Progenitor cell of endocrine pancreas (in vitro differentiated cells): ENCODE measurements at regions not wholly inside any gene's neighbourhood (a gene's known extent, or its start where the extent isn't known, plus 50 kb on each side); places are given as distances from the start of the nearest gene placed in this dataset.

Experiments used
- DNase-seq: peaks from one replicate; pipeline ENCODE4 v3.0.0; 2021; ENCODE audit warnings: low spot score; ENCODE audit not compliant: unreplicated experiment
- H3K27ac Mint-ChIP-seq: 2 replicates; pipeline ENCODE4 v1.8.0; 2021; ENCODE audit warnings: mild to moderate bottlenecking, moderate library complexity, mixed read lengths
- H3K27me3 Mint-ChIP-seq: 2 replicates; pipeline ENCODE4 v1.8.0; 2021; ENCODE audit warnings: mixed read lengths
- H3K36me3 Mint-ChIP-seq: 2 replicates; pipeline ENCODE4 v1.8.0; 2022; ENCODE audit warnings: mixed read lengths; ENCODE audit not compliant: insufficient read depth
- H3K4me1 Mint-ChIP-seq: 2 replicates; pipeline ENCODE4 v1.8.0; 2021; ENCODE audit warnings: low read depth, mixed read lengths
- H3K4me3 Mint-ChIP-seq: 2 replicates; pipeline ENCODE4 v1.8.0; 2021; ENCODE audit warnings: low read depth, mild to moderate bottlenecking, moderate library complexity, mixed read lengths
- H3K9me3 Mint-ChIP-seq: 2 replicates; pipeline ENCODE4 v1.8.0; 2021; ENCODE audit warnings: low read depth, mixed read lengths
- TF ChIP-seq, protein P1 (sequence below): fragments of 200-600 bp; sonication (generic); IDR thresholded peaks from one replicate; pipeline ENCODE4 v1.5.0; 2021; ENCODE audit warnings: antibody characterized with exemption, mild to moderate bottlenecking; ENCODE audit not compliant: unreplicated experiment

DNA sequence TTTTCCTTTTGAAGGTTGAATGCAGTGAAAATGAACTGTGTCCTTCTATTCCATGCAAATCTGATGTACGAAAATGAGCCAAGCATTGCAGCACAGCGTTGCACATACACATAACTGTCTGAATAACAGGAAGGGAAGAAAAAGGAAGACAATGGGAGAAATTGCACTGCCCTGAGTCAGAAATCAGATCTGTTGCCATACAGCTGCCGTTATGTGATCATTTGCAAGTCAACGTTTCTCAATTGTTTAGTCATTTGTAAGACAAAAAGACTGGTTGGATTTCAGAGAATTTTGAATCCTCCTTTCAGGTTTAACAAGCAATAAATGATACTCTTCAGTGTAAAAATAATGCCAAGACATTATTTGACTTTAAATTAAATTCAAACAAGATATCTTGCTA is 284.1 kb downstream of the DSEL start:
- no peak for DNase-seq
- Mint-ChIP-seq H3K4me3 (no peak overlapping the region), H3K27me3 (no peaks in the 10 kb centered on the region), H3K4me1 (no peaks in the 10 kb centered on the region), H3K36me3 (no peaks in the 10 kb centered on the region), H3K9me3 (peaks cover 3% of the 10 kb centered on the region), H3K27ac (no peak overlapping the region)
- TF ChIP-seq, protein P1, sequence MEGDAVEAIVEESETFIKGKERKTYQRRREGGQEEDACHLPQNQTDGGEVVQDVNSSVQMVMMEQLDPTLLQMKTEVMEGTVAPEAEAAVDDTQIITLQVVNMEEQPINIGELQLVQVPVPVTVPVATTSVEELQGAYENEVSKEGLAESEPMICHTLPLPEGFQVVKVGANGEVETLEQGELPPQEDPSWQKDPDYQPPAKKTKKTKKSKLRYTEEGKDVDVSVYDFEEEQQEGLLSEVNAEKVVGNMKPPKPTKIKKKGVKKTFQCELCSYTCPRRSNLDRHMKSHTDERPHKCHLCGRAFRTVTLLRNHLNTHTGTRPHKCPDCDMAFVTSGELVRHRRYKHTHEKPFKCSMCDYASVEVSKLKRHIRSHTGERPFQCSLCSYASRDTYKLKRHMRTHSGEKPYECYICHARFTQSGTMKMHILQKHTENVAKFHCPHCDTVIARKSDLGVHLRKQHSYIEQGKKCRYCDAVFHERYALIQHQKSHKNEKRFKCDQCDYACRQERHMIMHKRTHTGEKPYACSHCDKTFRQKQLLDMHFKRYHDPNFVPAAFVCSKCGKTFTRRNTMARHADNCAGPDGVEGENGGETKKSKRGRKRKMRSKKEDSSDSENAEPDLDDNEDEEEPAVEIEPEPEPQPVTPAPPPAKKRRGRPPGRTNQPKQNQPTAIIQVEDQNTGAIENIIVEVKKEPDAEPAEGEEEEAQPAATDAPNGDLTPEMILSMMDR = no peak

DNA sequence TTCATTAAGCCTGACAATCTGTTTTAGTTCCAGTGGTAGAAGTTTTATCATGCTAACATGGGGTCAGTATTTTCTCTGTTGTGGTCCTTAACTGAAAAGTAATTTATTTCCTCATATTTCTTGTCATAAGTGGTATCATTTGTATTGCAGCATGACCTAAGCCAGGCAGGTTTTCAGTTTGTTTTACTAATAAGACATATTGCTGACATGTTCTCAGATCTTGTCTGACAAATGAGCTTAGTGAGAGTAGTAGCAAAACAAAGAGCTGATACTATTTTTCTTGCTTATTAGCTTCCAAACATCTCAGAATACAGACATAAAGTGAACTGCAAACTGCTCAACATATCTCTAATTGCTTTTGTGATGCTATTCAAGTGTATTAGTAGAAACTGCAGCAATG is 293.6 kb downstream of the DSEL start:
- TF ChIP-seq, protein P1 = no peak
- no peak for DNase-seq
- no peaks in the 10 kb centered on the region for H3K36me3 Mint-ChIP-seq
- peak overlapping the region; percentile 5 for H3K27ac Mint-ChIP-seq
- peaks cover 3% of the 10 kb centered on the region for H3K4me1 Mint-ChIP-seq
- no peaks in the 10 kb centered on the region for H3K27me3 Mint-ChIP-seq
- H3K4me3 Mint-ChIP-seq = no peak overlapping the region
- H3K9me3 Mint-ChIP-seq = no peaks in the 10 kb centered on the region

DNA sequence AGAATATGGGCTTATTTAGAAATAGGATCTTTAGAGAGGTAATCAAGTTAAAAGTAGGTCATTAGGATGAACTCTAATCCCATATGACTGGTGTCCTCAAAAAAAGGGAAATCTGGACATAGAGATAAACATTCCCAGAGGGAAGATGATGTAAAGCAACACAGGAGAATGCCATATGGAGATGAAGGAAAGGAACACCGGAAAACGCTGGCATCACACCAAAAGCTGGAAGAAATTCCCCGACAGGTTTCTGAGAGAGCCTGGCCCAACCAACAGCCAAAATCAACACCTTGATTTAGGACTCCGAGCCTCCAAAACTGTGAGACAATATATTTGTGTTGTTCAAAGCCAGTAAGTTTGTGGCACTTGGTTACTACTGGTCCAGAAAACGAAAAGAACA is 296.7 kb downstream of the DSEL start:
- H3K9me3 Mint-ChIP-seq = no peaks in the 10 kb centered on the region
- TF ChIP-seq, protein P1 = no peak
- no peak overlapping the region for H3K4me3 Mint-ChIP-seq

DNA sequence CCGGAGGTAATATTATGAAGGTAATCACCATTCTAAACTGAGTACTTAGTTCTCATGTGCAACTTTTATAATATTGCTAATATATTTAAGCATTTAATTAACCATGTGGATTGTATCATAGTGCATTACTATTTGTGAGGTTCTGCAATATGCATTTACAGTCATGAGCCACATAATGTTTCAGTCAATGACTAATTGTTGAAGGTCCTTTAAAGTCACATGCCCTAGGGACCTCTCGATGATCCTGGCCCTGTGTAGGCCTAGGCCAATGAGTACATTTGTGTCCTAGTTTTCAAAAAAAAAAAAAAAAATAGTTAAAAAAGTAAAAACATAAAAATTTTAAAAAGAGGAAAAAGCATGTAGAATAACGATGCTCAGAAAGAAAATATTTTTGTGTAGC is 298.0 kb downstream of the DSEL start:
- Mint-ChIP-seq H3K4me1 (peaks cover 11% of the 10 kb centered on the region), H3K27me3 (no peaks in the 10 kb centered on the region), H3K27ac (no peak overlapping the region), H3K4me3 (no peak overlapping the region), H3K9me3 (no peaks in the 10 kb centered on the region), H3K36me3 (no peaks in the 10 kb centered on the region)
- DNase-seq = no peak
- TF ChIP-seq, protein P1 = no peak

More for the DNA sequence above, 296.7 kb downstream of the DSEL start:
- Mint-ChIP-seq H3K36me3 (no peaks in the 10 kb centered on the region), H3K27me3 (no peaks in the 10 kb centered on the region), H3K27ac (no peak overlapping the region), H3K4me1 (peaks cover 11% of the 10 kb centered on the region)
- no peak for DNase-seq

DNA sequence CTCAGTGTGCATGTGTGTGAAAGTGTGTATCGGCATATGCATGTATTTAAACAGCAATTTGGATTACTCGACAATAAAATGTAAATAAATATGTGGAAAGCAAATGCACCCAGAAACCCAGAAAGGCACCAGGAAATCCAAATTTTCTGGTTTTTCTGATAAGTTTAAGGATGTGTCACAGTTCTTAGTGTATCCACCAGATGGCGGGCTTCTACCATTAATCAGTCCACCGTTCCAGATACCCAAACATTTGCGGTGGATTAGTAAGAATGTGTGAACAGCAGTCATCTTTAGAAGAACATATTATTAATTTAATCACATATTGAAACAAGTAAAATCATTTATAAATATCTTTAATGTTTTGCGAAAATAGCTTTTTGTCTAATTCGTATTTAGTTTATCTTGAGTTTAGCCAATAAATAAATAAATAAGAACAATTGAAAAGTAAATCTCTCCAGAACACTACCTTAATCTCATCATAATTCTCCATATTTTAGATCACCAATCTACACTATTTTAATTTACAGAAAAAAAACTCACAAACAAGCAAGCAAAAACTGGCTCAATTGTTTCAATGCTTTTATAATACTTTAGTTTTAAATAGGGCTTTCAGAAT is 298.9 kb downstream of the DSEL start:
- Mint-ChIP-seq H3K36me3 (no peaks in the 10 kb centered on the region), H3K27me3 (no peaks in the 10 kb centered on the region), H3K9me3 (no peaks in the 10 kb centered on the region), H3K4me1 (peaks cover 8% of the 10 kb centered on the region), H3K4me3 (no peak overlapping the region), H3K27ac (no peak overlapping the region)
- TF ChIP-seq, protein P1 = peak; percentile 90
- peak; percentile 41 for DNase-seq
